ENCODE measurements at regions not wholly inside any gene's neighbourhood (a gene's known extent, or its start where the extent isn't known, plus 50 kb on each side); places are given as distances from the start of the nearest gene placed in this dataset.

DNA sequence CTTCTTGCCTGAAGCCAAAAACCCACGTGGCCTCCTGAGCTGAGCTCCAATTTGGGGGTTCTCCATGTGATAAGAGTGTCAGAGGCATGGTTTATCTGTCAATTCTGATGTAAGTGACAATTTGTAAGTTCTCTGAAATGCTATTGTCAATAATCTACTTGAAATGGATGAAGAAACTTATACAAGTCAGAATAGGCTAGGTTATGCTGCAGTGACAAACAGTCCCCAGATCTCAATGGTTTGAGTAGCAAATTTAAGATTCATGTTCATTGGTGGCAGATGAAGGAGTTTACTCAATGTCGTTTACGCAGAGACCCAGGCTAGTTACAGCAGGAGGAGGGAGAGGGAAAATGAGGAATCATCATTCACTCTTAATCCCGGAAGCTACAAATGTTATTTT, 352.4 kb downstream of the KIF16B start:
- no peak for TF ChIP-seq CTCF (IDR thresholded peaks at IDR 0.05; ENCODE audit: insufficient read depth, low read depth, low read length)
- CTCF ChIA-PET: no interaction called here
- no peak for DNase-seq (ENCODE audit: low read depth)
- Histone ChIP-seq H3K27me3 (ENCODE audit: control insufficient read depth, insufficient read depth, low read length) (no peaks in the 10 kb centered on the region), H3K4me3 (ENCODE audit: low read depth, low read length) (no peak overlapping the region), H3K36me3 (ENCODE audit: control insufficient read depth, insufficient read depth, low read length) (no peaks in the 10 kb centered on the region)
- POLR2A ChIA-PET: no interaction called here

DNA sequence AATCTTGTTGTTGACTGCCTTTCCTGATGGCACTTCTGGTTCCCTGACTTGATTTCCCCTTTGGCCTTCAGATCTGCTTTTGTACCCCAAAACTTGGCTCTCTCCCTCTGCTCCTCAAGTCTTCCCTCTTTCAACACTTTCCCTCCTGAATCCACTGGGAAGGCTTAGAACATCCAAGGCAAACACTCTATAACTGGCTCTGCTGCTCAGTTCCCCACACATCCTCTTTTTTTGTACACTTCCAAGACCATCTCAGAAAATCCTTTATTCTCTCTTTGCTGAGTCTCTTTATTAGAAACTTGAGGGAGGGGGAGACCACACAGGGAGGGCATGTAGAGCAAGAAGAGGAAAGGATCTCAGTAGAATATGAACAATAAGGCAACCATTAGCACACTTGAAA, 354.1 kb downstream of the KIF16B start:
- POLR2A ChIA-PET: no interaction called here
- no peak for DNase-seq (ENCODE audit: low read depth)
- no peaks in the 10 kb centered on the region for H3K27me3 ChIP-seq (ENCODE audit: control insufficient read depth, insufficient read depth, low read length)
- CTCF ChIA-PET: no interaction called here
- H3K4me3 ChIP-seq (ENCODE audit: low read depth, low read length): no peak overlapping the region
- TF ChIP-seq CTCF (IDR thresholded peaks at IDR 0.05; ENCODE audit: insufficient read depth, low read depth, low read length): no peak
- no peaks in the 10 kb centered on the region for H3K36me3 ChIP-seq (ENCODE audit: control insufficient read depth, insufficient read depth, low read length)

DNA sequence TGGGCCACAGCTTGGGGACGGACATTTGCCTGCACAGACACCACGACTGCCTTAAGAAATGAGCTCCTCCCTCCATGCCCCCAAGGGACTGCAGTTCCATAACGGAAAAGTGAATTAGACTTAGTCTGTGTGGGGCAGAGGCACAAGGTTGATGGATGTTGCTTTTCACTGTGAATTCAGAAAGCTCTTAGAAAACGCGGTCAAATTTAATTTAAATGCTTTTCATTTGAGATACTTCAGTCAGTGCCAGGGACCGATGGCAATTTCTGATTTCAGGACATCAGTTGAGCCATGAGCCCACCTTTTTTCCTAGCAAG, 356.4 kb downstream of the KIF16B start:
- Histone ChIP-seq H3K36me3 (ENCODE audit: control insufficient read depth, insufficient read depth, low read length) (no peaks in the 10 kb centered on the region), H3K27me3 (ENCODE audit: control insufficient read depth, insufficient read depth, low read length) (no peaks in the 10 kb centered on the region), H3K4me3 (ENCODE audit: low read depth, low read length) (no peak overlapping the region)
- TF ChIP-seq CTCF (IDR thresholded peaks at IDR 0.05; ENCODE audit: insufficient read depth, low read depth, low read length): no peak
- DNase-seq (ENCODE audit: low read depth): no peak
- ChIA-PET CTCF (no interaction called here), POLR2A (no interaction called here)

DNA sequence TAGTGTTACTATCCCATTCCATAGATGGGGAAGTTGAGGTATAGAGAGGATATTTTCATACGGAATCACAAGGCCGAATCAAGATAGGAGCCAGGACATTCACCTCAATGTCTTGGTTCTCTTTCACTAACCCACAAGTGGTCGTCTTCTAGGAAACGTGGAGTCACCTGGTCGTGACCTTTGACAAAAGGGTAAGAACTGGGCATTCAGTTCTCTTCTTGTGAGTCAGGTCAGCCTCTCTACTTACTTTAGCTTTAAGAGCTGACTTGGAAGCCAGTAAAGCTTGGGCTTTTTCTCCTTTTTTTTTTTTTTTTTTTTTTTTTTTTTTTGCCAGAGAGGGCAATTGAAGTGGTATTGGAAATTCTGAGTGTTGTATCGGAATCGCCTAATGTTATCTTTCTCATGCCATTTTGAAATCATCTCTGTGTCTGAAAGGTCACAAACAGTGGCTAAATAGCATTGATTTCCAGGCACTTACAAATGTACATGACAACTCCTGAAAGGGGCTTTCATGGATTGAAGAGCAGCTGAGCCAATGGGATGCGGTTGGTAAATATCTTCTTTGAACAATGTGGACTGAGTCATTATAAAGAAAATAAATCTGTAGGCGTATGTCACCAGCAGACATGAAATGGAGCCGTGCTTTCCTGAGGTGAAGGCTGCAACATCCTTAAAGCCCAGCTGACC, 356.9 kb downstream of the KIF16B start:
- Histone ChIP-seq H3K36me3 (ENCODE audit: control insufficient read depth, insufficient read depth, low read length) (no peaks in the 10 kb centered on the region), H3K27me3 (ENCODE audit: control insufficient read depth, insufficient read depth, low read length) (no peaks in the 10 kb centered on the region), H3K4me3 (ENCODE audit: low read depth, low read length) (no peak overlapping the region)
- DNase-seq (ENCODE audit: low read depth): no peak
- POLR2A ChIA-PET: no interaction called here
- CTCF ChIA-PET: no interaction called here
- TF ChIP-seq CTCF (IDR thresholded peaks at IDR 0.05; ENCODE audit: insufficient read depth, low read depth, low read length): no peak

- ChIA-PET POLR2A (no interaction called here), CTCF (no interaction called here)
- H3K36me3 ChIP-seq (ENCODE audit: control insufficient read depth, insufficient read depth, low read length): no peaks in the 10 kb centered on the region
- no peak overlapping the region for H3K4me3 ChIP-seq (ENCODE audit: low read depth, low read length)
- TF ChIP-seq CTCF (IDR thresholded peaks at IDR 0.05; ENCODE audit: insufficient read depth, low read depth, low read length): no peak
- no peaks in the 10 kb centered on the region for H3K27me3 ChIP-seq (ENCODE audit: control insufficient read depth, insufficient read depth, low read length)
- no peak for DNase-seq (ENCODE audit: low read depth)
Observed at GRCh38 chr20:16215041-16215440, 358.2 kb downstream of the KIF16B start.
